AG04450 (cell line): ENCODE measurements at regions not wholly inside any gene's neighbourhood (a gene's known extent, or its start where the extent isn't known, plus 50 kb on each side); places are given as distances from the start of the nearest gene placed in this dataset.

ENCODE experiments used
- CTCF ChIA-PET: fragments of 300-600, 350-600 bp; formaldehyde crosslinking; extraction: SDS; loops from one replicate; lab custom pipeline; 2022; ENCODE audit warnings: antibody characterized with exemption, inconsistent platforms; lab: Charles Lee
- POLR2A ChIA-PET: fragments of 350-600 bp; formaldehyde crosslinking; extraction: SDS; loops from one replicate; lab custom pipeline; 2021; ENCODE audit warnings: antibody characterized with exemption, inconsistent platforms; lab: Yijun Ruan, JAX
- DNase-seq: peaks from one replicate; pipeline ENCODE4 v3.0.0-alpha.2; 2011; ENCODE audit warnings: low read depth, low spot score
- H3K27ac ChIP-seq: one replicate; pipeline ENCODE4 v1.5.1; 2012; ENCODE audit warnings: low read depth, low read length, control low read depth
- H3K27me3 ChIP-seq: one replicate; pipeline ENCODE4 v1.6.0; 2012; ENCODE audit warnings: low read length; ENCODE audit not compliant: control insufficient read depth, insufficient read depth
- H3K4me3 ChIP-seq: 2 replicates; pipeline ENCODE4 v1.5.1; 2011; ENCODE audit warnings: mild to moderate bottlenecking, low read depth, low read length, control low read depth
- H3K9me3 ChIP-seq: 2 replicates; pipeline ENCODE4 v1.5.1; 2012; ENCODE audit warnings: low read length; ENCODE audit not compliant: control insufficient read depth, insufficient read depth
- CTCF ChIP-seq: IDR thresholded peaks from 2 replicates; pipeline ENCODE4 v1.5.1; 2011; ENCODE audit warnings: low read depth, low read length, control low read depth, inconsistent platforms

- DNase-seq: no peak
- TF ChIP-seq CTCF: no peak
- Histone ChIP-seq H3K27me3 (no peaks in the 10 kb centered on the region), H3K9me3 (no peaks in the 10 kb centered on the region), H3K4me3 (no peak overlapping the region), H3K27ac (no peak overlapping the region)
- CTCF ChIA-PET: no interaction called here
- POLR2A ChIA-PET: no interaction called here
Measured at GRCh38 chr4:58561170-58561569, 1451.0 kb upstream of the IGFBP7 start.

- CTCF ChIA-PET: no interaction called here
- POLR2A ChIA-PET: no interaction called here
- Histone ChIP-seq H3K27me3 (no peaks in the 10 kb centered on the region), H3K4me3 (no peak overlapping the region), H3K27ac (no peak overlapping the region), H3K9me3 (no peaks in the 10 kb centered on the region)
- no peak for TF ChIP-seq CTCF
- no peak for DNase-seq
Measured at GRCh38 chr4:58560736-58561135, 1450.6 kb upstream of the IGFBP7 start.

DNA sequence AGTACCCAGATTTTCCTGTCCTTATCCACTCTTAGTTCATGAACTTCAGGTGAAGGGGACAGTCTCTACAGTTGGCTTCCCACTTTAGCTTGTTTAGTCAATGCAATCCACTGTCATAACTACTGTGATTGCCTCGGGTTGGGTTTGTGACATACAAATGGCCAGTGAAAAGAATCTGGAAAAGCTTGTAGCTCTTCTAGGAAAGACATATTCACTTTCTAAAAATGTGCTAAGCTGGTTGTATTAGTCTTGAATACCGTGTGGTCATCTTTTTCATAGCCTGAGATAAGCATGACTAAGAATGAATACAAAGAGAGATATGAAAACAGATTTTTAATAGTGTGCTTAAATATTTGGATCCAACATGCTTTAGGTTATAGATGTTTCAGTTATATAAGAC is 1443.5 kb upstream of the IGFBP7 start:
- no peak for DNase-seq
- CTCF ChIA-PET: no interaction called here
- TF ChIP-seq CTCF: no peak
- Histone ChIP-seq H3K27ac (no peak overlapping the region), H3K4me3 (no peak overlapping the region), H3K27me3 (no peaks in the 10 kb centered on the region), H3K9me3 (peaks cover 3% of the 10 kb centered on the region; the same call in 1 of the 2 replicates)
- POLR2A ChIA-PET: no interaction called here

GRCh38 chr4:58553031-58553430 is 1442.8 kb upstream of the IGFBP7 start:
- CTCF ChIA-PET: no interaction called here
- POLR2A ChIA-PET: no interaction called here
- no peak for DNase-seq

DNA sequence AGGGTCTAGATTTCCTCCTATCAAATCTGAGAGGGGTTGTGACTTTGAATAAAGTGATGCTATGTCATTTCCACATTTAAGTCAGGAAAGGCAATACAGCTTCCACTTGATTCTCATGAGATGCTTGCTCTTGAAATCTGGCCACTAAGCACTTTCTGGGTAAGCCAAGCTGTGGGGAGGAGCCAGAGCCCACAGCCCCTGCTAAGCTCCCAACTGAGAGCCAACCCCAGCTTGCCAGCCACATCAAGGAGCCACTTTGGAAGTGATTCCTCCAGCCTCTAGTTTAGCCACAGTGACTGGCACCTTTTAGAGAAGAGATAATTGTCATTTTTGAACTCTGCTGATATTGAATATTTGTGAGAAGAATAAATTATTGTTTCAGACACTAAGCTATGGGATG is 1441.5 kb upstream of the IGFBP7 start:
- ChIA-PET CTCF (no interaction called here), POLR2A (no interaction called here)
- DNase-seq: no peak

More at GRCh38 chr4:58553031-58553430, 1442.8 kb upstream of the IGFBP7 start:
- H3K27ac ChIP-seq: no peak overlapping the region
- peaks cover 3% of the 10 kb centered on the region; the same call in 1 of the 2 replicates for H3K9me3 ChIP-seq
- H3K4me3 ChIP-seq: no peak overlapping the region
- no peak for TF ChIP-seq CTCF
- H3K27me3 ChIP-seq: no peaks in the 10 kb centered on the region

More for the DNA sequence above, 1441.5 kb upstream of the IGFBP7 start:
- Histone ChIP-seq H3K27me3 (no peaks in the 10 kb centered on the region), H3K9me3 (peaks cover 3% of the 10 kb centered on the region; the same call in 1 of the 2 replicates), H3K4me3 (no peak overlapping the region), H3K27ac (no peak overlapping the region)
- TF ChIP-seq CTCF: no peak
